ENCODE measurements at regions not wholly inside any gene's neighbourhood (a gene's known extent, or its start where the extent isn't known, plus 50 kb on each side); places are given as distances from the start of the nearest gene placed in this dataset.

DNA sequence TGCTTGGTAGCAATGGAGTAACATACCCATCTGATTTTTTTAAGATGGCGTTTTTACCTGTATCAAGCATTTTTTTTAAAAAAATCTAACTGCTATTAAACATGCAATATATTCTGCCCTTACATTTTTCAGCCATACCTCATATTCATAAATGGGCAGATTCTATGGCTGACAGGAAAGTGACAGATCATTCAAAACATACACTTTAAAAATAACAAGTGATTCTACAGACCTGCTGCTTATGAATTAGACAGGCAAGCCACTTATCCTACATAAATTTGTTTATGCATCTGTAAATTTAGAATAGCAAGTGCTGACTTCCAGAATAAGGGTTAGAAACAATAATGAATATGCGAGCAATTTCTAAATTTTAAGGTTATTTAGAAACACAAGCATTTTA lies 82.7 kb downstream of the TBXT start:
- TF ChIP-seq, protein P1, sequence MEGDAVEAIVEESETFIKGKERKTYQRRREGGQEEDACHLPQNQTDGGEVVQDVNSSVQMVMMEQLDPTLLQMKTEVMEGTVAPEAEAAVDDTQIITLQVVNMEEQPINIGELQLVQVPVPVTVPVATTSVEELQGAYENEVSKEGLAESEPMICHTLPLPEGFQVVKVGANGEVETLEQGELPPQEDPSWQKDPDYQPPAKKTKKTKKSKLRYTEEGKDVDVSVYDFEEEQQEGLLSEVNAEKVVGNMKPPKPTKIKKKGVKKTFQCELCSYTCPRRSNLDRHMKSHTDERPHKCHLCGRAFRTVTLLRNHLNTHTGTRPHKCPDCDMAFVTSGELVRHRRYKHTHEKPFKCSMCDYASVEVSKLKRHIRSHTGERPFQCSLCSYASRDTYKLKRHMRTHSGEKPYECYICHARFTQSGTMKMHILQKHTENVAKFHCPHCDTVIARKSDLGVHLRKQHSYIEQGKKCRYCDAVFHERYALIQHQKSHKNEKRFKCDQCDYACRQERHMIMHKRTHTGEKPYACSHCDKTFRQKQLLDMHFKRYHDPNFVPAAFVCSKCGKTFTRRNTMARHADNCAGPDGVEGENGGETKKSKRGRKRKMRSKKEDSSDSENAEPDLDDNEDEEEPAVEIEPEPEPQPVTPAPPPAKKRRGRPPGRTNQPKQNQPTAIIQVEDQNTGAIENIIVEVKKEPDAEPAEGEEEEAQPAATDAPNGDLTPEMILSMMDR (IDR thresholded peaks at IDR 0.05; ENCODE audit: insufficient read depth, low read length, poor library complexity, severe bottlenecking), result no peak
- TF ChIP-seq EZH2phosphoT487 (conservative IDR thresholded peaks at IDR 0.05; ENCODE audit: low read length), result no peak
- no peaks in the 10 kb centered on the region for H3K36me3 ChIP-seq (ENCODE audit: low read length)
- H3K27me3 ChIP-seq (ENCODE audit: low read length), result no peaks in the 10 kb centered on the region
- no peak overlapping the region for H3K27ac ChIP-seq (ENCODE audit: low read depth, low read length)
- H4K20me1 ChIP-seq (ENCODE audit: low read depth, low read length), result no peaks in the 10 kb centered on the region
- H3F3A ChIP-seq (ENCODE audit: insufficient read depth), result no peaks in the 10 kb centered on the region
- H3K4me2 ChIP-seq (ENCODE audit: low read depth, low read length, poor library complexity, severe bottlenecking), result no peak overlapping the region
- H3K9me3 ChIP-seq (ENCODE audit: insufficient read depth, low read length), result no peaks in the 10 kb centered on the region
- no peak overlapping the region for H2AFZ ChIP-seq (ENCODE audit: low read depth, low read length, severe bottlenecking)
- no peak overlapping the region for H3K9ac ChIP-seq (ENCODE audit: low read length)
- H3K4me3 ChIP-seq (ENCODE audit: insufficient read depth, low read length, poor library complexity, severe bottlenecking), result no peak overlapping the region
- no peaks in the 10 kb centered on the region for H3K9me2 ChIP-seq (replicated peaks; ENCODE audit: insufficient read depth, low read length)
- H3K79me2 ChIP-seq (ENCODE audit: insufficient read depth, low read length), result no peaks in the 10 kb centered on the region

DNA sequence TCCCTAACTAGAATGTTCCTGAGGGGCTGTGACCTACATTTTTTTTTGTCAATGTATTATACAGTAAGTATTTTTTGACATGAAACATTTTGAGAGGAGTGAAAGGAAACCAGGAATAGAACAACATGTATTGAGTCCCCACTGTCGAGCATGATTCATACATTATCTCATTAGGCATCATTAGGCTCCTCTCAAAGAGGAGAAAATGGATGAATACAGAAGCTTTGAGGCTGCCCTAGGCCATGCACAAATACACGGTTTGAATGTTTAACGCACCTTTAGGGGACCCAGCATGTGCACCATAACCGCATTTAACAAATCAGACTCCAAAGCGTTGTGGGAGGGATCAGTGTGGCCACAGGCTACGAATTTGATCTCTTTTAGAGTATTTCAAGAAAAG lies 87.8 kb downstream of the TBXT start:
- no peak overlapping the region for H2AFZ ChIP-seq (ENCODE audit: low read depth, low read length, severe bottlenecking)
- no peak overlapping the region for H3K4me2 ChIP-seq (ENCODE audit: low read depth, low read length, poor library complexity, severe bottlenecking)
- no peaks in the 10 kb centered on the region for H3K36me3 ChIP-seq (ENCODE audit: low read length)
- no peak overlapping the region for H3K27ac ChIP-seq (ENCODE audit: low read depth, low read length)
- no peaks in the 10 kb centered on the region for H3F3A ChIP-seq (ENCODE audit: insufficient read depth)
- TF ChIP-seq EZH2phosphoT487 (conservative IDR thresholded peaks at IDR 0.05; ENCODE audit: low read length), result no peak
- TF ChIP-seq, protein P1 (IDR thresholded peaks at IDR 0.05; ENCODE audit: insufficient read depth, low read length, poor library complexity, severe bottlenecking), result no peak
- no peaks in the 10 kb centered on the region for H3K9me2 ChIP-seq (replicated peaks; ENCODE audit: insufficient read depth, low read length)
- no peaks in the 10 kb centered on the region for H3K9me3 ChIP-seq (ENCODE audit: insufficient read depth, low read length)
- no peaks in the 10 kb centered on the region for H4K20me1 ChIP-seq (ENCODE audit: low read depth, low read length)
- H3K9ac ChIP-seq (ENCODE audit: low read length), result no peak overlapping the region
- no peaks in the 10 kb centered on the region for H3K27me3 ChIP-seq (ENCODE audit: low read length)
- no peaks in the 10 kb centered on the region for H3K79me2 ChIP-seq (ENCODE audit: insufficient read depth, low read length)
- H3K4me3 ChIP-seq (ENCODE audit: insufficient read depth, low read length, poor library complexity, severe bottlenecking), result no peak overlapping the region

DNA sequence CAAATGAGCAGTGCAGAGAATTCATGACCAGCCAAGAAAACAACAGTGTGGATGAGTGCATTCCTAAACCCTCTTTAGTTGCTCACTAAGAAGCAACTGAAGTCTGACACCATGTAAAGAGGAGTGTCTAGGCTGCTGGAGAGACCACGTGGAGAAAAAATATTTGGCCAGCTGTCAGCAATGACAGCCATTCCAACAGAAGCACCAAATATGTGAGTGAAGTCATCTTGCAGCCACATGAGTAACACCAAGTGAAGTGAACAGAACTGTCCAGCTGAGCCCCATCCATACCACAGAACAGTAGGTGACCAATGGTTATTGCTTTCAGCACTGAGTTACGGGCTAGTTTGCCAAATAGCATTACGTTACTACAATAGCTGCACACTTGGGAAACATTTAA lies 89.4 kb downstream of the TBXT start:
- Histone ChIP-seq H3K4me3 (ENCODE audit: insufficient read depth, low read length, poor library complexity, severe bottlenecking) (no peak overlapping the region), H3F3A (ENCODE audit: insufficient read depth) (no peaks in the 10 kb centered on the region), H3K79me2 (ENCODE audit: insufficient read depth, low read length) (no peaks in the 10 kb centered on the region), H3K27me3 (ENCODE audit: low read length) (no peaks in the 10 kb centered on the region), H3K9ac (ENCODE audit: low read length) (no peak overlapping the region), H3K27ac (ENCODE audit: low read depth, low read length) (no peak overlapping the region), H2AFZ (ENCODE audit: low read depth, low read length, severe bottlenecking) (no peak overlapping the region), H3K9me2 (replicated peaks; ENCODE audit: insufficient read depth, low read length) (no peaks in the 10 kb centered on the region), H3K9me3 (ENCODE audit: insufficient read depth, low read length) (no peaks in the 10 kb centered on the region), H4K20me1 (ENCODE audit: low read depth, low read length) (no peaks in the 10 kb centered on the region), H3K36me3 (ENCODE audit: low read length) (no peaks in the 10 kb centered on the region), H3K4me2 (ENCODE audit: low read depth, low read length, poor library complexity, severe bottlenecking) (no peak overlapping the region)
- TF ChIP-seq, protein P1 (IDR thresholded peaks at IDR 0.05; ENCODE audit: insufficient read depth, low read length, poor library complexity, severe bottlenecking), result no peak
- no peak for TF ChIP-seq EZH2phosphoT487 (conservative IDR thresholded peaks at IDR 0.05; ENCODE audit: low read length)

DNA sequence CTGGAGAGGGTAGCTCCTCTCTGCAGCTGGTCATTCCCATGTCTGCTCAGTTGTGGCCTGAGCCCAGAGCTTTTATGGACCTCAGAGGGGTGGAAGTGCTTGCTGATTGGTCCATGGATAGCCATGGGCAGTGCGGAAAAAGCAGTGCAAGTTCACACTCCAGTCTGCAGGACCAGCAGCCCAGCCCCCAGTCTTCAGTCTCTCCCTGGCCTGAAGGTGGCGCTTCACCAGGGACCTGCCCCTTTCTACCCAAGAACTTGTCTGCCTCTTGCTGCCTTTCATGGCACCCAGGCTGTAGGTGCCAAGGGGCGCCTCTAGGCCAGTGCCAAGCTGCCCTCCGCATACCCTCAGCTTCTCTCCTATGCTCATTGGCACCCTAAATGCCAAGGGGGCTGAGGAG lies 91.0 kb downstream of the TBXT start:
- H3K27ac ChIP-seq (ENCODE audit: low read depth, low read length), result no peak overlapping the region
- H3K9me2 ChIP-seq (replicated peaks; ENCODE audit: insufficient read depth, low read length), result no peaks in the 10 kb centered on the region
- H3F3A ChIP-seq (ENCODE audit: insufficient read depth), result no peaks in the 10 kb centered on the region
- no peaks in the 10 kb centered on the region for H3K79me2 ChIP-seq (ENCODE audit: insufficient read depth, low read length)
- no peaks in the 10 kb centered on the region for H3K36me3 ChIP-seq (ENCODE audit: low read length)
- H4K20me1 ChIP-seq (ENCODE audit: low read depth, low read length), result no peaks in the 10 kb centered on the region
- TF ChIP-seq, protein P1 (IDR thresholded peaks at IDR 0.05; ENCODE audit: insufficient read depth, low read length, poor library complexity, severe bottlenecking), result no peak
- TF ChIP-seq EZH2phosphoT487 (conservative IDR thresholded peaks at IDR 0.05; ENCODE audit: low read length), result no peak
- no peak overlapping the region for H3K4me2 ChIP-seq (ENCODE audit: low read depth, low read length, poor library complexity, severe bottlenecking)
- H3K4me3 ChIP-seq (ENCODE audit: insufficient read depth, low read length, poor library complexity, severe bottlenecking), result no peak overlapping the region
- no peaks in the 10 kb centered on the region for H3K27me3 ChIP-seq (ENCODE audit: low read length)
- H3K9ac ChIP-seq (ENCODE audit: low read length), result no peak overlapping the region
- no peak overlapping the region for H2AFZ ChIP-seq (ENCODE audit: low read depth, low read length, severe bottlenecking)
- H3K9me3 ChIP-seq (ENCODE audit: insufficient read depth, low read length), result no peaks in the 10 kb centered on the region

All from SU-DHL-6 (cell line).